CD4-positive, alpha-beta memory T cell (primary cell): ENCODE measurements at regions not wholly inside any gene's neighbourhood (a gene's known extent, or its start where the extent isn't known, plus 50 kb on each side); places are given as distances from the start of the nearest gene placed in this dataset.

ENCODE experiments used
- CTCF ChIA-PET: fragments of 350-600 bp; sonication (Branson Sonifier 250); formaldehyde crosslinking; loops from one replicate; lab custom pipeline; 2021; ENCODE audit warnings: inconsistent platforms; ENCODE audit not compliant: partially characterized antibody; lab: Charles Lee
- POLR2A ChIA-PET: fragments of 350-600 bp; sonication (Branson Sonifier 250); formaldehyde crosslinking; loops from one replicate; lab custom pipeline; 2021; ENCODE audit not compliant: partially characterized antibody; lab: Charles Lee
- DNase-seq, 5 donors: peaks; one replicate each; pipeline versions ENCODE4 v3.0.0 to v3.0.0-alpha.2; 2020 to 2022; ENCODE audit warnings: mixed read lengths in 1 of 5
- H3K27ac ChIP-seq: one replicate; pipeline ENCODE4 v1.7.0; 2013; ENCODE audit warnings: low read depth, low read length
- H3K27me3 ChIP-seq: 2 replicates; pipeline ENCODE4 v1.7.0; 2013; ENCODE audit warnings: mild to moderate bottlenecking, low read length, moderate library complexity; ENCODE audit not compliant: insufficient read depth
- H3K36me3 ChIP-seq: 2 replicates; pipeline ENCODE4 v1.7.0; 2013; ENCODE audit warnings: mild to moderate bottlenecking, low read length, moderate library complexity; ENCODE audit not compliant: insufficient read depth
- H3K4me1 ChIP-seq: 2 replicates; pipeline ENCODE4 v1.7.0; 2013; ENCODE audit warnings: mild to moderate bottlenecking, low read length, moderate library complexity; ENCODE audit not compliant: insufficient read depth
- H3K4me3 ChIP-seq, 2 donors: one replicate each; pipeline ENCODE4 v1.7.0; 2013; ENCODE audit warnings: low read length in 2 of 2, mild to moderate bottlenecking in 1 of 2
- H3K9me3 ChIP-seq, 2 donors: one replicate each; pipeline ENCODE4 v1.7.0; 2013; ENCODE audit warnings: low read length in 2 of 2, control low read depth in 1 of 2; ENCODE audit not compliant: control insufficient read depth in 1 of 2
- H3K27ac Mint-ChIP-seq, 7 donors: one replicate each; pipeline ENCODE4 v1.8.0; 2020 to 2021; ENCODE audit warnings: mixed read lengths in 7 of 7, mild to moderate bottlenecking in 6 of 7, inconsistent platforms in 3 of 7, moderate library complexity in 3 of 7
- H3K27me3 Mint-ChIP-seq, 2 donors: one replicate each; pipeline ENCODE4 v1.8.0; 2020 to 2021; ENCODE audit warnings: mixed read lengths in 2 of 2
- H3K36me3 Mint-ChIP-seq, 2 donors: one replicate each; pipeline ENCODE4 v1.8.0; 2020 to 2021; ENCODE audit warnings: mixed read lengths in 2 of 2, inconsistent platforms in 1 of 2, mild to moderate bottlenecking in 1 of 2
- H3K4me1 Mint-ChIP-seq, 4 donors: one replicate each; pipeline ENCODE4 v1.8.0; 2020 to 2021; ENCODE audit warnings: mixed read lengths in 4 of 4, mild to moderate bottlenecking in 1 of 4
- H3K4me3 Mint-ChIP-seq, 8 donors: one replicate each; pipeline ENCODE4 v1.8.0; 2020 to 2021; ENCODE audit warnings: mixed read lengths in 8 of 8, mild to moderate bottlenecking in 7 of 8, moderate library complexity in 6 of 8, inconsistent platforms in 3 of 8
- H3K9me3 Mint-ChIP-seq, 8 donors: one replicate each; pipeline ENCODE4 v1.8.0; 2020 to 2021; ENCODE audit warnings: mixed read lengths in 8 of 8, mild to moderate bottlenecking in 5 of 8, inconsistent platforms in 3 of 8, moderate library complexity in 1 of 8
- intact Hi-C: fragments of 100-400 bp; cut with micrococcal nuclease; formaldehyde crosslinking; loops from one replicate; pipeline ENCODE4 v1.15.1; 2023

DNA sequence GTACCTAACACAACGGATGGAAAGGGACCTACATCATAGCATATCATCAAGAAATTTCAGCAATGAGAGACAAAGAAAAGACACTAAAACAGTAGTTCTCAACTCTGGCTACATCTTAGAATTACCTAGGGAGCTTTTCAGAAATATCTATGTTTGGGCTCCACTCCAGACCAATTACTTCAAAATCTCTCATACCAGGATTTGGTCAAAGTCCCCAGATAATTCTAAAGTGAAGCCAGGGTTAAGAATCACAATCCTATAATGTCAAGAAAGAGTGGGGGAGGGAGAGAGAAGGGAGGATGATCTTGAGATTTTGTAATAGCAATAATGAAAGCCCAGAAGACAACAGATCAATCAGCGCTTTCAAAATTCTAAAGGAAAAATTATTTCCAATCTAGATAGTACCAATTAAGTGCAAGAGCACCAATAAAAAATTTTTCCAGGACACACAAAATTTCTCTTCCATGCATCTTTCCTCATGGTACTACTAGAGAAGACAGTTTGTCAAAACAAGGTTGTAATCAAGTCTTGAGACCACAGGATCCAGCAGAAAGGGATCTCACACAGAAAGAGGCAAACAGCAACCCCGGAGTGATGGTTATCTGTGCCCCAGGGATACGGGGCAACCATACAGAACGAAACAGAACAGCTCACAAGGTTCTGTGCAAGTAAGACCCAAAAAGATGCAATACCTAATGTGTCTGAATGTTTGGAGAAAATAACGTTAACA is 152.9 kb upstream of the DST start:
- intact Hi-C loops: no loop called here
- H3K36me3 ChIP-seq: no peaks in the 10 kb centered on the region
- ChIA-PET POLR2A (no interaction called here), CTCF (no interaction called here)
- Mint-ChIP-seq H3K27me3 (peaks cover 0 to 3% of the 10 kb centered on the region in 2 donors), H3K4me3 (no peak overlapping the region), H3K36me3 (no peaks in the 10 kb centered on the region), H3K27ac (no peak overlapping the region), H3K4me1 (no peaks in the 10 kb centered on the region), H3K9me3 (no peaks in the 10 kb centered on the region)
- no peak overlapping the region for H3K27ac ChIP-seq
- no peaks in the 10 kb centered on the region for H3K9me3 ChIP-seq
- no peaks in the 10 kb centered on the region for H3K4me1 ChIP-seq
- no peak for DNase-seq
- peaks cover 5% of the 10 kb centered on the region for H3K27me3 ChIP-seq
- H3K4me3 ChIP-seq: no peak overlapping the region

DNA sequence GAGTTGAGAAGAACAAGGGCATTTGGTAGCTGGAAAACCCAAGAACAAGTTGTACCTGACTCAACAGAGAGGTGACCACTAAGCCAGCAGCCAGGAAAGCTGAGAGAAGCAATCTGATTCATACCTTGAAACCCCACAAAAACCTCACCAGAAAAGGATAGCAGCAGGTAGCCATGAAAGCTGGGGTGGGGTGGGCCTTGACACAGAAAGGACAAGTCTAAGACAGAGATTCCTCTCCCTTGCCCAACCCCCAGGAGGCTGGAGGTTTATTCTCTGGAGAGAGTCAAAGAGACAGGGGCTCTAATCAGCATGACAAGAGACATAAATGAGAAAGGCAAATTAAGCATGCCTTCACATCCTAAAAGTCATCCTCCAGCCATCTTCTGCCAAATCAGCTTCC is 151.7 kb upstream of the DST start:
- Histone ChIP-seq H3K27me3 (peaks cover 5% of the 10 kb centered on the region), H3K36me3 (no peaks in the 10 kb centered on the region), H3K27ac (no peak overlapping the region), H3K4me1 (no peaks in the 10 kb centered on the region), H3K4me3 (no peak overlapping the region), H3K9me3 (no peaks in the 10 kb centered on the region)
- Mint-ChIP-seq H3K27ac (no peak overlapping the region), H3K4me1 (no peaks in the 10 kb centered on the region), H3K27me3 (peaks cover 0 to 2% of the 10 kb centered on the region in 2 donors), H3K9me3 (no peaks in the 10 kb centered on the region), H3K36me3 (no peaks in the 10 kb centered on the region), H3K4me3 (no peak overlapping the region)
- ChIA-PET CTCF (no interaction called here), POLR2A (no interaction called here)
- intact Hi-C loops: no loop called here
- DNase-seq: no peak

DNA sequence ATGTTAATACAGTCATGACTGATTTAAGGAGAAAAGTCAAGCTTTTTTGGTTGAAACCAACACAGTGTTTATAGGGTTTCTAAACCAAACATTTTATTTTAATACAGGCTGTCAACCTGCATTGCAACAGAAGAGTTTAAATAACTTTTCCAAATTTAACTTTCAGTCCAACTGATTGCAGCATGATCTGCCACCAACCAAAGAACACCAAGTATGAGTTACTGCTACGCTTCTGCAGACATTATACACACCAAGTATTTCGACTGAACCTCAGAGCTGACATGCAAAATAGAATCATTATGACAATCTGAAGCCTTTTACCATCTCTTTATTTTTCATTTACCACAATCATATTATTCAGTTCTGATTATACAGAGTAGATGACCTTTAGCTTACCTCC is 151.2 kb upstream of the DST start:
- CTCF ChIA-PET: no interaction called here
- Mint-ChIP-seq H3K27ac (no peak overlapping the region), H3K4me3 (no peak overlapping the region), H3K4me1 (no peaks in the 10 kb centered on the region), H3K27me3 (peaks cover 0 to 2% of the 10 kb centered on the region in 2 donors), H3K36me3 (no peaks in the 10 kb centered on the region), H3K9me3 (no peaks in the 10 kb centered on the region)
- POLR2A ChIA-PET: no interaction called here
- DNase-seq: no peak
- no peaks in the 10 kb centered on the region for H3K36me3 ChIP-seq
- H3K27ac ChIP-seq: no peak overlapping the region
- intact Hi-C loops: no loop called here
- no peaks in the 10 kb centered on the region for H3K4me1 ChIP-seq
- no peak overlapping the region for H3K4me3 ChIP-seq
- H3K27me3 ChIP-seq: peaks cover 5% of the 10 kb centered on the region
- no peaks in the 10 kb centered on the region for H3K9me3 ChIP-seq

DNA sequence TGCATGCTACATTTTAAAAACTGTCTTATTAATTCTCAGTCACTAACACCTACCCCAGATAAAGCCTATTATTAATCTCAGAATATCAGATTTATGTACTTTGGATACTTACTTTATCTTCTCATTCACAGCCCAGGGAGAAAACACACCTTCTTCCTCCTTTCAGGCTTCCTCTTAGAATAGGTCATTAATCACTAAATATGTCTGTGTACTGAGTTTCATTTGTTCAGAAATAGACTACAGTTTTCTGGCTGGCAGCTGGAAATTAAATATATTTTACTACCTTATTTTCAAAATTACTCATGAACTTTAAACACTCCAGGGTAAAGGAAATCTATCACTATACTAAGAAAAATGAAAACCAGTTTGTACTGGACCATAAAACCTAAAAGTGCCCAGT is 147.7 kb upstream of the DST start:
- H3K27me3 ChIP-seq: peaks cover 5% of the 10 kb centered on the region
- peaks cover 0 to 6% (median 1%) of the 10 kb centered on the region in 8 donors for H3K9me3 Mint-ChIP-seq
- no peak overlapping the region for H3K27ac ChIP-seq

DNA sequence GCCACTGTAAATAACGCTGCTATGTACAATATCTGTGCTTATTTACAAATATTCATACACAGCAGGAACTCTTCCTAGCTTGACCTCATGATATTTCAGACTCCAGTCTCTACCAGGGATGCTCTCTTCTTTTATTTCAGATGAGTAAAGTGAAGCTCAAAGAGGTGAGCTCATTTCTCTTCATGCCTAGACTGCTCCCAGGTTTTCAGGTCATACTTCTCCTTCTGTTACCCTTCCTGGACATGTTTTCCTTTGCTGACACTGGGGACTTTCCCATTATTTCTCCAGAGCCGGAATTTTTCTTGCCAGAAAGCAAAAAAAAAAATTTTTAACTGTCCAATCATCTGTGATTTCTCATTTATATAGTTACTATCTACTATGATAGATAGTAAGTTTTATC is 147.2 kb upstream of the DST start:
- peaks cover 0 to 2% of the 10 kb centered on the region in 2 donors for H3K27me3 Mint-ChIP-seq
- no peaks in the 10 kb centered on the region for H3K36me3 Mint-ChIP-seq
- no peaks in the 10 kb centered on the region for H3K4me1 Mint-ChIP-seq
- H3K9me3 Mint-ChIP-seq: peaks cover 0 to 6% (median 1%) of the 10 kb centered on the region in 8 donors
- Histone ChIP-seq H3K4me3 (no peak overlapping the region), H3K27me3 (peaks cover 5% of the 10 kb centered on the region), H3K4me1 (no peaks in the 10 kb centered on the region), H3K27ac (no peak overlapping the region), H3K9me3 (no peaks in the 10 kb centered on the region), H3K36me3 (no peaks in the 10 kb centered on the region)
- ChIA-PET POLR2A (no interaction called here), CTCF (no interaction called here)
- no peak for DNase-seq
- no peak overlapping the region for H3K27ac Mint-ChIP-seq
- H3K4me3 Mint-ChIP-seq: no peak overlapping the region
- intact Hi-C loops: no loop called here

More for the DNA sequence above, 147.7 kb upstream of the DST start:
- POLR2A ChIA-PET: no interaction called here
- no peaks in the 10 kb centered on the region for H3K9me3 ChIP-seq
- no peak overlapping the region for H3K4me3 Mint-ChIP-seq
- H3K27me3 Mint-ChIP-seq: peaks cover 0 to 2% of the 10 kb centered on the region in 2 donors
- no peak overlapping the region for H3K27ac Mint-ChIP-seq
- H3K4me1 Mint-ChIP-seq: no peaks in the 10 kb centered on the region
- no peak overlapping the region for H3K4me3 ChIP-seq
- no peak for DNase-seq
- no peaks in the 10 kb centered on the region for H3K36me3 ChIP-seq
- H3K36me3 Mint-ChIP-seq: no peaks in the 10 kb centered on the region
- H3K4me1 ChIP-seq: no peaks in the 10 kb centered on the region
- intact Hi-C loops: no loop called here
- CTCF ChIA-PET: no interaction called here

DNA sequence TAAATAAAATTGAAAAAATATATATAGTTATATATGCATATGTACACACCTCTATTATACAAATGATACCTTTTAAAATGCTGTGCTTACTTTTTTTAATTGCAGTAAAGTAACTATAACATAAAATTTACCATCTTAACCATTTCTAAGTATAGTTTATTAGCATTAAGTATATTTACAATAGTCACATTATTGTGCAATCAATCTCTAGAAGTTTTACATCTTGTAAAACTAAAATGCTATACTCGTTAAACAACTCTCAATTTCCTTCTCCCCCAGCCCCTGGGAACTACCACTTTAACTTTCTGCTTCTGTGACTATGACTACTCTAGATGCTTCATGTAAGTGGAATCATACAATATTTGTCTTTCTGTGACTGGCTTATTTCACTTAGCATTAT is 146.7 kb upstream of the DST start:
- ChIA-PET POLR2A (no interaction called here), CTCF (no interaction called here)
- Histone ChIP-seq H3K27ac (no peak overlapping the region), H3K9me3 (no peaks in the 10 kb centered on the region), H3K4me3 (no peak overlapping the region), H3K27me3 (peaks cover 5% of the 10 kb centered on the region), H3K4me1 (no peaks in the 10 kb centered on the region), H3K36me3 (no peaks in the 10 kb centered on the region)
- Mint-ChIP-seq H3K4me1 (no peaks in the 10 kb centered on the region), H3K4me3 (no peak overlapping the region), H3K27me3 (peaks cover 0 to 2% of the 10 kb centered on the region in 2 donors), H3K9me3 (peaks cover 0 to 6% (median 3%) of the 10 kb centered on the region in 8 donors), H3K27ac (no peak overlapping the region), H3K36me3 (no peaks in the 10 kb centered on the region)
- intact Hi-C loops: no loop called here
- no peak for DNase-seq

DNA sequence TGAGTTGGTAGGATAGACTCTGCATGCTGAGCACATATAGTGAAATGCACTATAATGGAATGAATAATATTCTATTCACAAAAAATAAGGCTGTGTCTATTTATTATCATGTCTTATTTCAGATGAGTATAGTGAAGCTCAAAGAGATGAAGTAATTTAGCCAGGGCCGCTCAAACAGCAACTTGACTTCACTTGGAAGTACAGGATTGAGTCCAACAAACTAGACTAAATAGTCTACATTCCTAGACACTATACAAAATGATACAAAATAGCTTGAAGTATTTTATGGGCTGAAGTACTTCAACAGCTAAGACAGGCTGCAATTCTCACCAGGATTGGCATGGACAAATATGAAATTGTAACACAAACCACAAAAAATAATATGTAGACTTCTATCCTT is 144.5 kb upstream of the DST start:
- no peak overlapping the region for H3K4me3 ChIP-seq
- no peak for DNase-seq
- H3K27me3 ChIP-seq: no peaks in the 10 kb centered on the region
- no peak overlapping the region for H3K27ac ChIP-seq
- intact Hi-C loops: no loop called here
- H3K9me3 Mint-ChIP-seq: peaks cover 0 to 6% (median 3%) of the 10 kb centered on the region in 8 donors
- H3K27ac Mint-ChIP-seq: no peak overlapping the region
- H3K4me3 Mint-ChIP-seq: no peak overlapping the region
- H3K27me3 Mint-ChIP-seq: peaks cover 0 to 2% of the 10 kb centered on the region in 2 donors
- CTCF ChIA-PET: no interaction called here
- H3K4me1 Mint-ChIP-seq: no peaks in the 10 kb centered on the region
- H3K9me3 ChIP-seq: no peaks in the 10 kb centered on the region
- no peaks in the 10 kb centered on the region for H3K36me3 ChIP-seq
- H3K4me1 ChIP-seq: no peaks in the 10 kb centered on the region
- no peaks in the 10 kb centered on the region for H3K36me3 Mint-ChIP-seq
- POLR2A ChIA-PET: no interaction called here
